Hepatocyte (in vitro differentiated cells): ENCODE measurements at regions not wholly inside any gene's neighbourhood (a gene's known extent, or its start where the extent isn't known, plus 50 kb on each side); places are given as distances from the start of the nearest gene placed in this dataset.

Experiments
- CTCF ChIP-seq: fragments of 200-600 bp; sonication (generic); IDR thresholded peaks from 2 replicates; pipeline ENCODE4 v1.5.1; 2016; ENCODE audit warnings: antibody characterized with exemption, mild to moderate bottlenecking; ENCODE audit not compliant: poor library complexity
- EZH2 ChIP-seq: fragments of 200-600 bp; sonication (generic); IDR thresholded peaks from 2 replicates; pipeline ENCODE4 v1.6.1; 2016; ENCODE audit warnings: antibody characterized with exemption, mild to moderate bottlenecking, borderline replicate concordance

GRCh38 chr9:17969232-17969631, 390.4 kb downstream of the SH3GL2 start:
- TF ChIP-seq CTCF (no peak), EZH2 (no peak)
